Mammary epithelial cell (primary cell): ENCODE measurements at regions not wholly inside any gene's neighbourhood (a gene's known extent, or its start where the extent isn't known, plus 50 kb on each side); places are given as distances from the start of the nearest gene placed in this dataset.

Experiments used
- CTCF ChIP-seq, 2 donors: IDR thresholded peaks in 1 of 2; conservative IDR thresholded peaks in 1 of 2; 2 replicates each; pipeline ENCODE4 v1.5.1; 2011 to 2012; ENCODE audit warnings: inconsistent platforms in 2 of 2, low read length in 2 of 2, mild to moderate bottlenecking in 2 of 2, control low read depth in 1 of 2, low read depth in 1 of 2; ENCODE audit not compliant: insufficient read depth in 1 of 2; ENCODE audit errors: extremely low read depth in 1 of 2
- EZH2 ChIP-seq: IDR thresholded peaks from 2 replicates; pipeline ENCODE4 v1.6.1; 2012; ENCODE audit warnings: low read length, inconsistent platforms, borderline replicate concordance

- TF ChIP-seq CTCF (conservative IDR thresholded peaks at IDR 0.05 in 1 of 2, IDR thresholded peaks at IDR 0.05 in 1 of 2; ENCODE audit: extremely low read depth in 1 of 2, insufficient read depth in 1 of 2, low read depth in 1 of 2, low read length in 2 of 2) (no peak), EZH2 (no peak)
Observed at GRCh38 chr2:8501061-8501720, 180.7 kb upstream of the ID2 start.
